Erythroblast (primary cell): ENCODE measurements at regions not wholly inside any gene's neighbourhood (a gene's known extent, or its start where the extent isn't known, plus 50 kb on each side); places are given as distances from the start of the nearest gene placed in this dataset.

Experiments used
- GATA1 ChIP-seq: IDR thresholded peaks from 2 replicates; pipeline ENCODE4 v1.6.1; 2011; ENCODE audit warnings: low read depth, mild to moderate bottlenecking, control low read depth, low read length, moderate library complexity
- POLR2A ChIP-seq: IDR thresholded peaks from 2 replicates; pipeline ENCODE4 v1.6.1; 2011; ENCODE audit warnings: mild to moderate bottlenecking, low read length

- no peak for TF ChIP-seq POLR2A
- TF ChIP-seq GATA1: no peak
Observed at GRCh38 chr12:107223821-107224220, 130.5 kb upstream of the CRY1 start.
